ENCODE measurements at regions not wholly inside any gene's neighbourhood (a gene's known extent, or its start where the extent isn't known, plus 50 kb on each side); places are given as distances from the start of the nearest gene placed in this dataset.
"Not testable (repeated sequence)": the region's sequence is repeated elsewhere in the genome, so short reads cannot be mapped to it uniquely, and the experiment has no call there.

GRCh38 chr7:51369746-51370145, 53.1 kb upstream of the COBL start:
- no peak for DNase-seq
- no peak overlapping the region for H3K4me3 Mint-ChIP-seq
- no peaks in the 10 kb centered on the region for H3K36me3 Mint-ChIP-seq
- no peak overlapping the region for H3K27ac Mint-ChIP-seq
- H3K9me3 Mint-ChIP-seq: no peaks in the 10 kb centered on the region
- no peaks in the 10 kb centered on the region for H3K4me1 Mint-ChIP-seq
- H3K27me3 Mint-ChIP-seq (ENCODE audit: low read depth in 3 of 3): peaks cover 4 to 5% (median 4%) of the 10 kb centered on the region in 3 donors

DNA sequence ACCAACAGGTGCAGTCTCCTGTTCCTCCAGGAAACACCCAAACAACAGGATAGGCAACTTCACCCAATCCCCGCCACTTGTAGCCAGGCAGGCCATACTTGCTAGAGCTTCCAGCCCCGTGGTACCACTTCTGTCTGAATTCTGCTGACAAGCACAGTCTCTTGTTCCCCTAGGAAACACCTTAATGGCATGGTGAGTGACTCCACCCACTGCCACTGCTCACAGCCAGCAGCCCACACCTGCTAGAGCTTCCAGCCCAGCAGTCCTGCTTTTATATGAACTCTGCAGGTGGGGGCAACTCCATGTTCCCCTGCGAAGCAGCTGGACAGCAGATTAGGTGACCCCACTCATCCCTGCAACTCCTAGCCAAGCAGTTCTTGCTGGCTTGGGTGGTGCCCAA, 52.6 kb upstream of the COBL start:
- H3K27me3 Mint-ChIP-seq (ENCODE audit: low read depth in 3 of 3); H3K36me3 Mint-ChIP-seq; DNase-seq; H3K27ac Mint-ChIP-seq; H3K4me3 Mint-ChIP-seq; H3K9me3 Mint-ChIP-seq; H3K4me1 Mint-ChIP-seq: not testable (repeated sequence)

- no peak overlapping the region for H3K27ac Mint-ChIP-seq
- H3K4me3 Mint-ChIP-seq: no peak overlapping the region
- no peaks in the 10 kb centered on the region for H3K4me1 Mint-ChIP-seq
- peaks cover 4 to 5% (median 4%) of the 10 kb centered on the region in 3 donors for H3K27me3 Mint-ChIP-seq (ENCODE audit: low read depth in 3 of 3)
- no peaks in the 10 kb centered on the region for H3K36me3 Mint-ChIP-seq
- peaks cover 0 to 1% (median 0%) of the 10 kb centered on the region in 6 donors for H3K9me3 Mint-ChIP-seq
- DNase-seq: no peak
Measured at GRCh38 chr7:51368334-51368733, 51.7 kb upstream of the COBL start.

DNA sequence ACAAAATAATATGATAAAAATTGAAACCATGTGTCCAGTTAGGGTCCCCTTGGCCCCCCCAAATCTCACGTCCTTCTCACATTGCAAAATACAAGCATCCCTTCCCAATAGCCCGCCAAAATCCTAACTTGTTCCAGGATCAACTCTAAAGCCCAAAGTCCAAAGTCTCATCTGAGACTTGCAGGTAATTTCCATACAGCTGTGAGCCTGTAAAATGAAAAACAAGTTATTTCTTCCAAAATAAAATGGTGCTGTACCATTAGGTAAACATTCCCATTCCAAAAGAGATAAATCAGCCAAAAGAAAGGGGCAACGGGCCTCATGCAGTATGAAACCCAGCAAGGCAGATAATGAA, 51.0 kb upstream of the COBL start:
- H3K9me3 Mint-ChIP-seq: peaks cover 0 to 4% (median under 1%) of the 10 kb centered on the region in 6 donors
- H3K4me1 Mint-ChIP-seq: no peaks in the 10 kb centered on the region
- no peak overlapping the region for H3K4me3 Mint-ChIP-seq
- H3K27ac Mint-ChIP-seq: no peak overlapping the region
- DNase-seq: no peak
- H3K27me3 Mint-ChIP-seq (ENCODE audit: low read depth in 3 of 3): peaks cover 3 to 4% (median 4%) of the 10 kb centered on the region in 3 donors
- no peaks in the 10 kb centered on the region for H3K36me3 Mint-ChIP-seq

DNA sequence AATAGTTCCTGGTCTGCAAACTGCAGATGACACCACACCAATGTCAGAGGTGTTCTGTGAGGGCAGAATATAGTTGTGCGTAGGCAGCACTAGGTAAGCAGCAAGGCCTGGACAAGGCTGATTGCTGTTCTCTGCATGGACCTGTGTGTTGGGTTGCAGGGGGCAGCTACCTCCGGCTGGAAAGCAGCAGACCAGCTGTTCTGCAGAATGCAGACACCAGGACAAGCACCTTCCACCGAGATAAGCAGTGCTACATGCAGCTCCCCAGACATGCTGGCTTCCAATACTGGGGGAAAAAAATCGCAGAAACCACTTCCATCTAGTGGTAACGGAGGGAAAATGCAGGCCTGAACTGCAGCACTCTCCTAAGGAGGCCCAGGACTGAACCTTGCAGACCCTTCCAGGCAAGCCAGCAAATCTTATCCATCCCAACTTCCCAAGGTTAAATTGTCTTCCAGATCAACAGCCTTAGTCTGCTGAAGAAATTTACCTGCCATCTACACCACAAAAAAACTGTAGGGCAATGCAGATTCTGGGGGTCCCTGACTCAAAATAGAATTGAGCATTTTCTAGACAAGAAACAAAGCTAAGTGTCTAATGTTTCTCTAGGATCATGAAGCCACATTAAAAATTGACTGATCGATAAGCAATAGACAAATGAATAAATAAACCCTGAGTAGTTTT, 50.5 kb upstream of the COBL start:
- Mint-ChIP-seq H3K27me3 (ENCODE audit: low read depth in 3 of 3) (peaks cover 3 to 4% (median 4%) of the 10 kb centered on the region in 3 donors), H3K4me3 (no peak overlapping the region), H3K9me3 (peaks cover 0 to 8% (median 2%) of the 10 kb centered on the region in 6 donors), H3K36me3 (no peaks in the 10 kb centered on the region), H3K4me1 (no peaks in the 10 kb centered on the region), H3K27ac (no peak overlapping the region)
- peak in 1 of 3 donors; percentile 3 for DNase-seq

Measured in immature natural killer cell (primary cell).